PC-3 (cell line): ENCODE measurements at regions not wholly inside any gene's neighbourhood (a gene's known extent, or its start where the extent isn't known, plus 50 kb on each side); places are given as distances from the start of the nearest gene placed in this dataset.
"Not testable (repeated sequence)": the region's sequence is repeated elsewhere in the genome, so short reads cannot be mapped to it uniquely, and the experiment has no call there.

Source experiments
- ATAC-seq: fragments of 200-7000 bp; cut with Tn5 transposase; 2 replicates; pipeline ENCODE4 v1.9.1; 2020; ENCODE audit warnings: mild to moderate bottlenecking, moderate library complexity
- BruUV-seq: library from RNA; stranded (reverse); fragments of 400-500 nt; replicated peaks from 2 replicates; lab custom pipeline; 2021; lab: Mats Ljungman, UMichigan
- CTCF ChIA-PET: fragments of 300-600 bp; sonication (Branson Sonifier 250); formaldehyde crosslinking; loops from one replicate; lab custom pipeline; 2022; ENCODE audit warnings: antibody characterized with exemption; lab: Charles Lee
- POLR2A ChIA-PET: fragments of 300-600 bp; sonication (Branson Sonifier 250); formaldehyde crosslinking; loops from one replicate; lab custom pipeline; 2022; ENCODE audit warnings: antibody characterized with exemption; ENCODE audit not compliant: unreplicated experiment; lab: Charles Lee
- DNase-seq: peaks from one replicate; pipeline ENCODE4 v3.0.0-alpha.2; 2015
- H2AFZ ChIP-seq: fragments of 300-600 bp; sonication (generic); 2 replicates; pipeline ENCODE4 v1.6.0; 2016; ENCODE audit warnings: antibody characterized with exemption, low read length
- H3F3A ChIP-seq: fragments of 300-600 bp; sonication (generic); one replicate; pipeline ENCODE4 v1.6.0; 2017; ENCODE audit warnings: antibody characterized with exemption, low read length, control low read depth, mild to moderate bottlenecking; ENCODE audit not compliant: unreplicated experiment
- H3K27ac ChIP-seq: fragments of 300-600 bp; sonication (generic); 2 replicates; pipeline ENCODE4 v1.5.1; 2016; ENCODE audit warnings: mild to moderate bottlenecking, low read length
- H3K27me3 ChIP-seq: fragments of 300-600 bp; sonication (generic); 2 replicates; pipeline ENCODE4 v1.6.1; 2016; ENCODE audit warnings: low read length, mixed read lengths
- H3K36me3 ChIP-seq: fragments of 300-600 bp; sonication (generic); 2 replicates; pipeline ENCODE4 v1.6.1; 2016; ENCODE audit warnings: low read depth, mixed run types, low read length, mixed read lengths
- H3K4me1 ChIP-seq: fragments of 300-600 bp; sonication (generic); 2 replicates; pipeline ENCODE4 v1.5.1; 2016; ENCODE audit warnings: low read length; ENCODE audit not compliant: insufficient read depth
- H3K4me2 ChIP-seq: fragments of 300-600 bp; sonication (generic); 2 replicates; pipeline ENCODE4 v1.6.0; 2016; ENCODE audit warnings: low read length
- H3K4me3 ChIP-seq: fragments of 300-600 bp; sonication (generic); 2 replicates; pipeline ENCODE4 v1.5.1; 2016; ENCODE audit warnings: mild to moderate bottlenecking, low read length, mixed read lengths
- H3K79me2 ChIP-seq: fragments of 300-600 bp; sonication (generic); 2 replicates; pipeline ENCODE4 v1.6.1; 2017; ENCODE audit warnings: low read length, mixed read lengths
- H3K9ac ChIP-seq: fragments of 300-600 bp; sonication (generic); 2 replicates; pipeline ENCODE4 v1.6.0; 2016; ENCODE audit warnings: mild to moderate bottlenecking, low read length
- H3K9me2 ChIP-seq: fragments of 300-600 bp; sonication (generic); replicated peaks from 2 replicates; pipeline ENCODE4 v1.6.1; 2016; ENCODE audit warnings: mixed run types, low read length, mixed read lengths
- H3K9me3 ChIP-seq: fragments of 300-600 bp; sonication (generic); 2 replicates; pipeline ENCODE4 v1.6.1; 2016; ENCODE audit warnings: low read length, mixed read lengths
- H4K20me1 ChIP-seq: fragments of 300-600 bp; sonication (generic); 2 replicates; pipeline ENCODE4 v1.6.1; 2016; ENCODE audit warnings: low read length, mixed read lengths
- intact Hi-C: fragments of 100-400 bp; cut with micrococcal nuclease; formaldehyde crosslinking; loops from 2 replicates; pipeline ENCODE4 v1.9.0; 2023

GRCh38 chr9:66068451-66068989 lies 331.6 kb downstream of the FOXD4L4 start:
- H3K9me2 ChIP-seq, intact Hi-C loops, BruUV-seq, H3K27me3 ChIP-seq, ATAC-seq, H3K9ac ChIP-seq, H3K4me2 ChIP-seq, H3K36me3 ChIP-seq, POLR2A ChIA-PET, H3F3A ChIP-seq, H3K9me3 ChIP-seq, H3K27ac ChIP-seq, H2AFZ ChIP-seq, CTCF ChIA-PET, H3K4me3 ChIP-seq, H4K20me1 ChIP-seq, H3K79me2 ChIP-seq, H3K4me1 ChIP-seq: not testable (repeated sequence)
- peak; percentile 1 for DNase-seq

- H3K36me3 ChIP-seq, H3K79me2 ChIP-seq, H4K20me1 ChIP-seq, H3K27ac ChIP-seq, H3F3A ChIP-seq, H3K4me2 ChIP-seq, CTCF ChIA-PET, H3K4me1 ChIP-seq, H3K27me3 ChIP-seq, BruUV-seq, H3K9me3 ChIP-seq, H3K9me2 ChIP-seq, H2AFZ ChIP-seq, POLR2A ChIA-PET, DNase-seq, H3K9ac ChIP-seq, H3K4me3 ChIP-seq, intact Hi-C loops, ATAC-seq: not testable (repeated sequence)
Observed at GRCh38 chr9:66069025-66069424, 332.1 kb downstream of the FOXD4L4 start.

GRCh38 chr9:66073111-66073510 lies 336.2 kb downstream of the FOXD4L4 start:
- BruUV-seq: not testable (repeated sequence)

GRCh38 chr9:66082811-66083210 lies 345.9 kb downstream of the FOXD4L4 start:
- H2AFZ ChIP-seq, intact Hi-C loops, CTCF ChIA-PET, DNase-seq, POLR2A ChIA-PET, H3K4me1 ChIP-seq, H3K9me3 ChIP-seq, H3K9me2 ChIP-seq, H4K20me1 ChIP-seq, H3F3A ChIP-seq, H3K36me3 ChIP-seq, ATAC-seq, H3K4me3 ChIP-seq, H3K79me2 ChIP-seq, BruUV-seq, H3K9ac ChIP-seq, H3K27me3 ChIP-seq, H3K4me2 ChIP-seq, H3K27ac ChIP-seq: not testable (repeated sequence)

More at GRCh38 chr9:66073111-66073510, 336.2 kb downstream of the FOXD4L4 start:
- CTCF ChIA-PET, H3F3A ChIP-seq, H3K27ac ChIP-seq, H3K27me3 ChIP-seq, intact Hi-C loops, H3K9me2 ChIP-seq, H4K20me1 ChIP-seq, H3K79me2 ChIP-seq, H3K4me3 ChIP-seq, H3K36me3 ChIP-seq, H3K9ac ChIP-seq, DNase-seq, ATAC-seq, H2AFZ ChIP-seq, POLR2A ChIA-PET, H3K4me2 ChIP-seq, H3K9me3 ChIP-seq, H3K4me1 ChIP-seq: not testable (repeated sequence)
